Endothelial cell of umbilical vein (primary cell): ENCODE measurements at regions not wholly inside any gene's neighbourhood (a gene's known extent, or its start where the extent isn't known, plus 50 kb on each side); places are given as distances from the start of the nearest gene placed in this dataset.

Experiments used
- BruUV-seq: library from RNA; stranded (reverse); fragments of 400-500 nt; replicated peaks from 2 replicates; lab custom pipeline; 2021; lab: Mats Ljungman, UMichigan
- CTCF ChIA-PET: fragments of 300-600, 350-600 bp; sonication (Branson Sonifier 250); formaldehyde crosslinking; loops from one replicate; lab custom pipeline; 2021; ENCODE audit warnings: antibody characterized with exemption, inconsistent platforms; lab: Charles Lee
- POLR2A ChIA-PET: fragments of 300-600, 350-600 bp; sonication (Branson Sonifier 250); formaldehyde crosslinking; loops from one replicate; lab custom pipeline; 2021; ENCODE audit warnings: antibody characterized with exemption, inconsistent platforms; lab: Charles Lee
- DNase-seq: peaks from one replicate; pipeline ENCODE4 v3.0.0-alpha.2; 2011; ENCODE audit warnings: low read depth, low spot score
- FAIRE-seq: peaks from 2 replicates; lab custom pipeline; 2011; peaks lifted over from hg19 to GRCh38; lab: Jason Lieb, UNC
- H2AFZ ChIP-seq: 2 replicates; pipeline ENCODE4 v1.6.0; 2012; ENCODE audit warnings: low read depth, low read length, control low read depth, inconsistent platforms
- H3K27ac ChIP-seq: 2 replicates; pipeline ENCODE4 v1.5.1; 2011; ENCODE audit warnings: low read depth, mild to moderate bottlenecking, control low read depth, low read length, moderate library complexity; ENCODE audit not compliant: insufficient read depth
- H3K27me3 ChIP-seq, 2 experiments: 2 replicates each; pipeline versions ENCODE4 v1.6.0 to v1.6.1; 2011; ENCODE audit warnings: low read length in 2 of 2, mixed read lengths in 1 of 2; ENCODE audit not compliant: control insufficient read depth in 2 of 2, insufficient read depth in 2 of 2
- H3K36me3 ChIP-seq, 2 experiments: 2 replicates in 1 of 2; 3 replicates in 1 of 2; pipeline ENCODE4 v1.5.1; 2011; ENCODE audit warnings: low read length in 2 of 2, mild to moderate bottlenecking in 1 of 2, moderate library complexity in 1 of 2; ENCODE audit not compliant: control insufficient read depth in 2 of 2, insufficient read depth in 2 of 2; ENCODE audit errors: extremely low read depth in 1 of 2
- H3K4me1 ChIP-seq: 3 replicates; pipeline ENCODE4 v1.5.1; 2011; ENCODE audit warnings: mild to moderate bottlenecking, low read length; ENCODE audit not compliant: control insufficient read depth, insufficient read depth; ENCODE audit errors: extremely low read depth
- H3K4me2 ChIP-seq: 2 replicates; pipeline ENCODE4 v1.6.1; 2011; ENCODE audit warnings: low read length, control low read depth, mixed read lengths; ENCODE audit not compliant: insufficient read depth
- H3K4me3 ChIP-seq, 3 experiments: fragments of 200-600 bp in 1 of 3; sonication (generic), shearing (Covaris generic) in 1 of 3; replicated peaks in 1 of 3; 2 replicates each; pipeline ENCODE4 v1.5.1; 2011 to 2016; ENCODE audit warnings: control low read depth in 3 of 3, low read length in 3 of 3, mild to moderate bottlenecking in 2 of 3, inconsistent platforms in 1 of 3, low read depth in 1 of 3, moderate library complexity in 1 of 3; ENCODE audit not compliant: insufficient read depth in 1 of 3
- H3K79me2 ChIP-seq: 2 replicates; pipeline ENCODE4 v1.6.0; 2012; ENCODE audit warnings: low read length, inconsistent platforms; ENCODE audit not compliant: control insufficient read depth, insufficient read depth
- H3K9ac ChIP-seq: replicated peaks from 2 replicates; pipeline ENCODE3; 2011; ENCODE audit warnings: low read length, control low read depth; ENCODE audit not compliant: insufficient read depth; ENCODE audit errors: extremely low read depth
- H3K9me1 ChIP-seq: replicated peaks from 3 replicates; pipeline ENCODE4 v1.6.0; 2011; ENCODE audit warnings: mild to moderate bottlenecking, low read length; ENCODE audit not compliant: control insufficient read depth, insufficient read depth; ENCODE audit errors: extremely low read depth
- H3K9me3 ChIP-seq: replicated peaks from 2 replicates; pipeline ENCODE4 v1.5.1; 2012; ENCODE audit warnings: low read length, inconsistent platforms; ENCODE audit not compliant: control insufficient read depth, insufficient read depth
- H4K20me1 ChIP-seq: replicated peaks from 2 replicates; pipeline ENCODE3; 2011; ENCODE audit warnings: mild to moderate bottlenecking, low read length; ENCODE audit not compliant: control insufficient read depth, insufficient read depth; ENCODE audit errors: extremely low read depth
- CTCF ChIP-seq, 2 donors: IDR thresholded peaks; 1 replicate in 1 of 2; 2 replicates in 1 of 2; pipeline ENCODE4 v1.5.1; 2011; ENCODE audit warnings: low read length in 2 of 2, mild to moderate bottlenecking in 2 of 2, moderate library complexity in 2 of 2, control low read depth in 1 of 2, inconsistent platforms in 1 of 2, low read depth in 1 of 2; ENCODE audit not compliant: insufficient read depth in 1 of 2; ENCODE audit errors: extremely low read depth in 1 of 2
- EZH2 ChIP-seq: IDR thresholded peaks from 2 replicates; pipeline ENCODE4 v1.6.1; 2012; ENCODE audit warnings: borderline replicate concordance, low read depth, mild to moderate bottlenecking, moderate library complexity, low read length, inconsistent platforms; ENCODE audit not compliant: severe bottlenecking
- FOS ChIP-seq: IDR thresholded peaks from 2 replicates; pipeline ENCODE4 v1.6.1; 2011; ENCODE audit warnings: mild to moderate bottlenecking, low read length, moderate library complexity, borderline replicate concordance; ENCODE audit not compliant: insufficient read depth
- GATA2 ChIP-seq: IDR thresholded peaks from 2 replicates; pipeline ENCODE4 v1.7.0; 2011; ENCODE audit warnings: low read depth, mild to moderate bottlenecking, moderate library complexity, mixed read lengths, low read length; ENCODE audit not compliant: insufficient read length, insufficient read depth
- JUN ChIP-seq: IDR thresholded peaks from 2 replicates; pipeline ENCODE4 v1.6.1; 2011; ENCODE audit warnings: borderline replicate concordance, low read depth; ENCODE audit not compliant: insufficient read length, insufficient read depth
- MAX ChIP-seq: IDR thresholded peaks from 2 replicates; pipeline ENCODE4 v1.6.1; 2011; ENCODE audit not compliant: insufficient read depth, insufficient read length
- MYC ChIP-seq: IDR thresholded peaks from one replicate; pipeline ENCODE4 v1.6.1; 2011; ENCODE audit warnings: mild to moderate bottlenecking, low read depth, low read length
- POLR2A ChIP-seq: IDR thresholded peaks from 2 replicates; pipeline ENCODE4 v1.6.1; 2012; ENCODE audit warnings: low read depth, mild to moderate bottlenecking, control low read depth, low read length
- POLR2AphosphoS5 ChIP-seq: IDR thresholded peaks from 2 replicates; pipeline ENCODE4 v1.6.1; 2012; ENCODE audit warnings: low read depth, mild to moderate bottlenecking, control low read depth, low read length, moderate library complexity; ENCODE audit not compliant: insufficient read depth
- dilution Hi-C: fragments of 300-500 bp; cut with MboI; formaldehyde crosslinking; loops from one replicate; pipeline ENCODE4 v1.15.0; 2019; ENCODE audit warnings: low sequenced_read_pairs; ENCODE audit not compliant: extremely low pct_ligation_motif_present
- intact Hi-C: fragments of 100-400 bp; cut with micrococcal nuclease; formaldehyde crosslinking; loops from one replicate; pipeline ENCODE4 v1.10.0; 2022

- ChIA-PET CTCF (no interaction called here), POLR2A (no interaction called here)
- no peaks in the 10 kb centered on the region for H3K27me3 ChIP-seq
- FAIRE-seq (no peak), DNase-seq (no peak)
- peaks cover 9% of the 10 kb centered on the region for H3K9me3 ChIP-seq
- no peak overlapping the region for H3K9ac ChIP-seq
- TF ChIP-seq FOS (no peak), JUN (no peak), CTCF (IDR thresholded peaks at IDR 0.05; ENCODE audit: extremely low read depth in 1 of 2, insufficient read depth in 1 of 2, low read depth in 1 of 2, low read length in 2 of 2) (no peak), POLR2A (no peak), EZH2 (no peak), MAX (no peak), GATA2 (no peak), MYC (no peak), POLR2AphosphoS5 (no peak)
- H3K4me2 ChIP-seq = no peak overlapping the region
- no TSS peak for BruUV-seq
- H3K36me3 ChIP-seq = no peaks in the 10 kb centered on the region
- no peak overlapping the region for H3K4me3 ChIP-seq
- H2AFZ ChIP-seq = no peak overlapping the region
- dilution Hi-C loops (no loop called here), intact Hi-C loops (no loop called here)
- H3K9me1 ChIP-seq = no peaks in the 10 kb centered on the region
- no peaks in the 10 kb centered on the region for H3K79me2 ChIP-seq
- H3K27ac ChIP-seq = no peak overlapping the region
- H4K20me1 ChIP-seq = no peaks in the 10 kb centered on the region
- no peaks in the 10 kb centered on the region for H3K4me1 ChIP-seq
Observed at GRCh38 chr5:23614422-23614821, 107.0 kb downstream of the PRDM9 start.
